ENCODE measurements at regions not wholly inside any gene's neighbourhood (a gene's known extent, or its start where the extent isn't known, plus 50 kb on each side); places are given as distances from the start of the nearest gene placed in this dataset.
"Not testable (repeated sequence)": the region's sequence is repeated elsewhere in the genome, so short reads cannot be mapped to it uniquely, and the experiment has no call there.

DNA sequence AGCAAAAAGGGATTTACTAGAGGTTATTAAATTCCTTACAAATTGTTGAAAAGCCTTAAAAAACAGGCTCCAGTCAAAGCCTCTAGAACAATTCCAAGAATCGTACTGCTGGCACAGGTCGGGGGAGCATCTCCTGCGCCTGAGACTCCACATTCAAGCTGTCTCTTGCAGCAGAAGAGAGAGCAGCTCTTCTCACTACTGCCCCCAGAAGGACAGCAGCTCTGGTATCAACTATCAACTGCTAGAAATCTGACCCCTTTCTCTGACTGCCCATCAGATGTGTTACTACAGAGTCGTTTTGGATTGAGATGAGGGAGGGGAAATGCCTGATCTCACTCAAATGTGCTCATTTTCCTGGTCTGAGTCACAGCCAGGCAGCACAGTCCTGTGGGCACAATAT is 403.6 kb downstream of the RPIA start:
- TF ChIP-seq YY1 (IDR thresholded peaks at IDR 0.05; ENCODE audit: extremely low read depth, insufficient replicate concordance, low read depth, low read length); CTCF (IDR thresholded peaks at IDR 0.05 in 2 of 3, conservative IDR thresholded peaks at IDR 0.05 in 1 of 3; ENCODE audit: borderline replicate concordance in 1 of 3, insufficient read depth in 1 of 3, low read depth in 2 of 3, low read length in 2 of 3); FOSL1 (IDR thresholded peaks at IDR 0.05; ENCODE audit: low read depth); RAD21 (IDR thresholded peaks at IDR 0.05; ENCODE audit: low read depth); CBX3 (IDR thresholded peaks at IDR 0.05; ENCODE audit: low read depth); EZH2 (IDR thresholded peaks at IDR 0.05): not testable (repeated sequence)
- TF ChIP-seq, protein P1, sequence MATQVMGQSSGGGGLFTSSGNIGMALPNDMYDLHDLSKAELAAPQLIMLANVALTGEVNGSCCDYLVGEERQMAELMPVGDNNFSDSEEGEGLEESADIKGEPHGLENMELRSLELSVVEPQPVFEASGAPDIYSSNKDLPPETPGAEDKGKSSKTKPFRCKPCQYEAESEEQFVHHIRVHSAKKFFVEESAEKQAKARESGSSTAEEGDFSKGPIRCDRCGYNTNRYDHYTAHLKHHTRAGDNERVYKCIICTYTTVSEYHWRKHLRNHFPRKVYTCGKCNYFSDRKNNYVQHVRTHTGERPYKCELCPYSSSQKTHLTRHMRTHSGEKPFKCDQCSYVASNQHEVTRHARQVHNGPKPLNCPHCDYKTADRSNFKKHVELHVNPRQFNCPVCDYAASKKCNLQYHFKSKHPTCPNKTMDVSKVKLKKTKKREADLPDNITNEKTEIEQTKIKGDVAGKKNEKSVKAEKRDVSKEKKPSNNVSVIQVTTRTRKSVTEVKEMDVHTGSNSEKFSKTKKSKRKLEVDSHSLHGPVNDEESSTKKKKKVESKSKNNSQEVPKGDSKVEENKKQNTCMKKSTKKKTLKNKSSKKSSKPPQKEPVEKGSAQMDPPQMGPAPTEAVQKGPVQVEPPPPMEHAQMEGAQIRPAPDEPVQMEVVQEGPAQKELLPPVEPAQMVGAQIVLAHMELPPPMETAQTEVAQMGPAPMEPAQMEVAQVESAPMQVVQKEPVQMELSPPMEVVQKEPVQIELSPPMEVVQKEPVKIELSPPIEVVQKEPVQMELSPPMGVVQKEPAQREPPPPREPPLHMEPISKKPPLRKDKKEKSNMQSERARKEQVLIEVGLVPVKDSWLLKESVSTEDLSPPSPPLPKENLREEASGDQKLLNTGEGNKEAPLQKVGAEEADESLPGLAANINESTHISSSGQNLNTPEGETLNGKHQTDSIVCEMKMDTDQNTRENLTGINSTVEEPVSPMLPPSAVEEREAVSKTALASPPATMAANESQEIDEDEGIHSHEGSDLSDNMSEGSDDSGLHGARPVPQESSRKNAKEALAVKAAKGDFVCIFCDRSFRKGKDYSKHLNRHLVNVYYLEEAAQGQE (IDR thresholded peaks at IDR 0.05; ENCODE audit: low read depth) = not testable (repeated sequence)
- TF ChIP-seq, protein P2, sequence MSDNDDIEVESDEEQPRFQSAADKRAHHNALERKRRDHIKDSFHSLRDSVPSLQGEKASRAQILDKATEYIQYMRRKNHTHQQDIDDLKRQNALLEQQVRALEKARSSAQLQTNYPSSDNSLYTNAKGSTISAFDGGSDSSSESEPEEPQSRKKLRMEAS (IDR thresholded peaks at IDR 0.05) = not testable (repeated sequence)

All from HCT116 (cell line).